PC-3 (cell line): ENCODE measurements at regions not wholly inside any gene's neighbourhood (a gene's known extent, or its start where the extent isn't known, plus 50 kb on each side); places are given as distances from the start of the nearest gene placed in this dataset.

Experiments used
- ATAC-seq: fragments of 200-7000 bp; cut with Tn5 transposase; 2 replicates; pipeline ENCODE4 v1.9.1; 2020; ENCODE audit warnings: mild to moderate bottlenecking, moderate library complexity
- BruUV-seq: library from RNA; stranded (reverse); fragments of 400-500 nt; replicated peaks from 2 replicates; lab custom pipeline; 2021; lab: Mats Ljungman, UMichigan
- CTCF ChIA-PET: fragments of 300-600 bp; sonication (Branson Sonifier 250); formaldehyde crosslinking; loops from one replicate; lab custom pipeline; 2022; ENCODE audit warnings: antibody characterized with exemption; lab: Charles Lee
- POLR2A ChIA-PET: fragments of 300-600 bp; sonication (Branson Sonifier 250); formaldehyde crosslinking; loops from one replicate; lab custom pipeline; 2022; ENCODE audit warnings: antibody characterized with exemption; ENCODE audit not compliant: unreplicated experiment; lab: Charles Lee
- DNase-seq: peaks from one replicate; pipeline ENCODE4 v3.0.0-alpha.2; 2015
- H2AFZ ChIP-seq: fragments of 300-600 bp; sonication (generic); 2 replicates; pipeline ENCODE4 v1.6.0; 2016; ENCODE audit warnings: antibody characterized with exemption, low read length
- H3F3A ChIP-seq: fragments of 300-600 bp; sonication (generic); one replicate; pipeline ENCODE4 v1.6.0; 2017; ENCODE audit warnings: antibody characterized with exemption, low read length, control low read depth, mild to moderate bottlenecking; ENCODE audit not compliant: unreplicated experiment
- H3K27ac ChIP-seq: fragments of 300-600 bp; sonication (generic); 2 replicates; pipeline ENCODE4 v1.5.1; 2016; ENCODE audit warnings: mild to moderate bottlenecking, low read length
- H3K27me3 ChIP-seq: fragments of 300-600 bp; sonication (generic); 2 replicates; pipeline ENCODE4 v1.6.1; 2016; ENCODE audit warnings: low read length, mixed read lengths
- H3K36me3 ChIP-seq: fragments of 300-600 bp; sonication (generic); 2 replicates; pipeline ENCODE4 v1.6.1; 2016; ENCODE audit warnings: low read depth, mixed run types, low read length, mixed read lengths
- H3K4me1 ChIP-seq: fragments of 300-600 bp; sonication (generic); 2 replicates; pipeline ENCODE4 v1.5.1; 2016; ENCODE audit warnings: low read length; ENCODE audit not compliant: insufficient read depth
- H3K4me2 ChIP-seq: fragments of 300-600 bp; sonication (generic); 2 replicates; pipeline ENCODE4 v1.6.0; 2016; ENCODE audit warnings: low read length
- H3K4me3 ChIP-seq: fragments of 300-600 bp; sonication (generic); 2 replicates; pipeline ENCODE4 v1.5.1; 2016; ENCODE audit warnings: mild to moderate bottlenecking, low read length, mixed read lengths
- H3K79me2 ChIP-seq: fragments of 300-600 bp; sonication (generic); 2 replicates; pipeline ENCODE4 v1.6.1; 2017; ENCODE audit warnings: low read length, mixed read lengths
- H3K9ac ChIP-seq: fragments of 300-600 bp; sonication (generic); 2 replicates; pipeline ENCODE4 v1.6.0; 2016; ENCODE audit warnings: mild to moderate bottlenecking, low read length
- H3K9me2 ChIP-seq: fragments of 300-600 bp; sonication (generic); replicated peaks from 2 replicates; pipeline ENCODE4 v1.6.1; 2016; ENCODE audit warnings: mixed run types, low read length, mixed read lengths
- H3K9me3 ChIP-seq: fragments of 300-600 bp; sonication (generic); 2 replicates; pipeline ENCODE4 v1.6.1; 2016; ENCODE audit warnings: low read length, mixed read lengths
- H4K20me1 ChIP-seq: fragments of 300-600 bp; sonication (generic); 2 replicates; pipeline ENCODE4 v1.6.1; 2016; ENCODE audit warnings: low read length, mixed read lengths
- CTCF ChIP-seq: fragments of 300-600 bp; sonication (generic); conservative IDR thresholded peaks from 2 replicates; pipeline ENCODE4 v1.5.1; 2017; ENCODE audit warnings: antibody characterized with exemption, low read depth, mild to moderate bottlenecking, low read length
- EZH2 ChIP-seq: fragments of 300-600 bp; sonication (generic); IDR thresholded peaks from one replicate; pipeline ENCODE4 v1.6.1; 2017; ENCODE audit warnings: antibody characterized with exemption, mild to moderate bottlenecking, low read length; ENCODE audit not compliant: unreplicated experiment
- EZH2phosphoT487 ChIP-seq: fragments of 300-600 bp; sonication (generic); IDR thresholded peaks from 2 replicates; pipeline ENCODE4 v1.6.1; 2018; ENCODE audit warnings: mild to moderate bottlenecking, antibody characterized with exemption, low read length, borderline replicate concordance
- intact Hi-C: fragments of 100-400 bp; cut with micrococcal nuclease; formaldehyde crosslinking; loops from 2 replicates; pipeline ENCODE4 v1.9.0; 2023

- BruUV-seq, result no TSS peak
- POLR2A ChIA-PET, result no interaction called here
- H4K20me1 ChIP-seq, result no peaks in the 10 kb centered on the region
These were observed 59.9 kb downstream of the FAM43A start for GRCh38 chr3:194745422-194746184.

GRCh38 chr3:194748225-194748624 lies 62.5 kb downstream of the FAM43A start:
- H3K9ac ChIP-seq, result no peak overlapping the region
- H3K79me2 ChIP-seq, result no peaks in the 10 kb centered on the region
- no peak for ATAC-seq
- no peaks in the 10 kb centered on the region for H3K9me3 ChIP-seq
- H3K27ac ChIP-seq, result no peak overlapping the region
- no peaks in the 10 kb centered on the region for H3K36me3 ChIP-seq
- H3K4me3 ChIP-seq, result no peak overlapping the region
- H3K27me3 ChIP-seq, result no peaks in the 10 kb centered on the region
- H2AFZ ChIP-seq, result no peak overlapping the region
- H4K20me1 ChIP-seq, result no peaks in the 10 kb centered on the region
- no peaks in the 10 kb centered on the region for H3K9me2 ChIP-seq
- DNase-seq, result no peak
- intact Hi-C loops, result no loop called here
- TF ChIP-seq EZH2, result no peak
- TF ChIP-seq CTCF, result no peak
- TF ChIP-seq EZH2phosphoT487, result no peak
- ChIA-PET POLR2A (no interaction called here), CTCF (no interaction called here)
- no peaks in the 10 kb centered on the region for H3F3A ChIP-seq
- BruUV-seq, result no TSS peak
- H3K4me1 ChIP-seq, result no peaks in the 10 kb centered on the region
- H3K4me2 ChIP-seq, result no peak overlapping the region

More at GRCh38 chr3:194745422-194746184, 59.9 kb downstream of the FAM43A start:
- Histone ChIP-seq H3K27ac (no peak overlapping the region), H3K9me3 (no peaks in the 10 kb centered on the region), H3F3A (no peaks in the 10 kb centered on the region), H3K4me2 (no peak overlapping the region), H3K4me3 (no peak overlapping the region), H3K4me1 (peaks cover 17% of the 10 kb centered on the region), H3K9ac (no peak overlapping the region), H3K79me2 (no peaks in the 10 kb centered on the region), H3K36me3 (no peaks in the 10 kb centered on the region), H3K9me2 (no peaks in the 10 kb centered on the region), H2AFZ (no peak overlapping the region), H3K27me3 (no peaks in the 10 kb centered on the region)
- ATAC-seq (no peak), DNase-seq (no peak)
- TF ChIP-seq EZH2 (no peak), CTCF (no peak), EZH2phosphoT487 (no peak)
- CTCF ChIA-PET, result no interaction called here
- intact Hi-C loops, result no loop called here
